Kidney (tissue), 13 donors: ENCODE measurements at regions not wholly inside any gene's neighbourhood (a gene's known extent, or its start where the extent isn't known, plus 50 kb on each side); places are given as distances from the start of the nearest gene placed in this dataset.

Source experiments
- DNase-seq, 5 donors: peaks; one replicate each; pipeline ENCODE4 v3.0.0-alpha.2; 2013 to 2020
- FAIRE-seq: peaks from 2 replicates; lab custom pipeline; 2012; peaks lifted over from hg19 to GRCh38; lab: Jason Lieb, UNC
- H3K27ac ChIP-seq, 2 donors: one replicate each; pipeline ENCODE4 v1.7.0; 2013; ENCODE audit warnings: low read depth in 2 of 2, low read length in 2 of 2, inconsistent platforms in 1 of 2
- H3K27me3 ChIP-seq: one replicate; pipeline ENCODE4 v1.7.1; 2013; ENCODE audit warnings: low read length, inconsistent platforms; ENCODE audit not compliant: control insufficient read depth, insufficient read depth
- H3K36me3 ChIP-seq, 3 donors: one replicate each; pipeline versions ENCODE4 v1.7.0 to v1.7.1; 2013; ENCODE audit warnings: low read length in 3 of 3, control low read depth in 1 of 3, inconsistent platforms in 1 of 3; ENCODE audit not compliant: insufficient read depth in 3 of 3, control insufficient read depth in 2 of 3
- H3K4me1 ChIP-seq, 3 donors: one replicate each; pipeline versions ENCODE4 v1.7.0 to v1.7.1; 2013; ENCODE audit warnings: low read length in 3 of 3, inconsistent platforms in 1 of 3, low read depth in 1 of 3; ENCODE audit not compliant: control insufficient read depth in 2 of 3, insufficient read depth in 2 of 3
- H3K4me3 ChIP-seq, 3 donors: one replicate each; pipeline versions ENCODE4 v1.7.0 to v1.8.1; 2013; ENCODE audit warnings: low read length in 3 of 3, control low read depth in 1 of 3, inconsistent platforms in 1 of 3
- H3K9ac ChIP-seq, 3 donors: one replicate each; pipeline versions ENCODE4 v1.7.0 to v1.7.1; 2013; ENCODE audit warnings: low read length in 3 of 3, control low read depth in 1 of 3, inconsistent platforms in 1 of 3
- H3K9me3 ChIP-seq, 3 donors: one replicate each; pipeline versions ENCODE4 v1.7.0 to v1.7.1; 2013; ENCODE audit warnings: low read length in 3 of 3, control low read depth in 1 of 3, inconsistent platforms in 1 of 3; ENCODE audit not compliant: control insufficient read depth in 2 of 3, insufficient read depth in 1 of 3
- intact Hi-C: fragments of 100-400 bp; cut with DNase I; formaldehyde crosslinking; loops from one replicate; pipeline ENCODE4 v1.11.1; 2022
- TF ChIP-seq, protein P1 (sequence below): IDR thresholded peaks from 3 replicates; pipeline ENCODE4 v1.5.1; 2012; ENCODE audit warnings: mild to moderate bottlenecking, moderate library complexity, borderline replicate concordance; ENCODE audit not compliant: insufficient read depth; ENCODE audit errors: extremely low read depth
- donor health status: control.
- donor health status: control.
- donor health status: control.
- donor health status: control.
- donor health status: control.
- donor health status: DM: yes; HTN: yes; CAD: no.
- donor health status: Normal renal cell carcinoma (clear cell type).

DNA sequence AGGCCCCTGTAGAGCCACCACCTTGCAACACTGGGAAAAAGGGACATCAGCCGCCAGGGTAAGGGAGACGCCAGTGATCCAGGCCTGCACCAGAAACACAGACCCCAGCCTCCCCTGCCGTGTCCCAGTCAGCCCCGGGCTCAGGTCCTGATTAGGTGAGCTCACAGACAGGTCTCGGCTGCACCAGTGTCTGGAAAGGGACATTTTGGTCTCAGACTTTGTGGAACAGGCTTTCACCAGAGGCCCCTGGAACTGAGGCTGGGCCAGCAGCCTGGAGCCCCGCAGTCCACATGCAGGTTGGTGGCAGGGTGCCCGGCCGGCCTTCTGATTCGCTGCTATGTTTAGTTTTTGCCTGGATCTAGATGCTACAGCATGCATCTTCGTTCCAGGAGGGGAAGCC lies 369.0 kb upstream of the IRX4 start:
- no peak overlapping the region for H3K4me3 ChIP-seq
- H3K9ac ChIP-seq: no peak overlapping the region
- H3K27ac ChIP-seq: no peak overlapping the region
- no peaks in the 10 kb centered on the region for H3K36me3 ChIP-seq
- FAIRE-seq (no peak), DNase-seq (no peak)
- H3K27me3 ChIP-seq: peaks cover 19% of the 10 kb centered on the region
- TF ChIP-seq, protein P1, sequence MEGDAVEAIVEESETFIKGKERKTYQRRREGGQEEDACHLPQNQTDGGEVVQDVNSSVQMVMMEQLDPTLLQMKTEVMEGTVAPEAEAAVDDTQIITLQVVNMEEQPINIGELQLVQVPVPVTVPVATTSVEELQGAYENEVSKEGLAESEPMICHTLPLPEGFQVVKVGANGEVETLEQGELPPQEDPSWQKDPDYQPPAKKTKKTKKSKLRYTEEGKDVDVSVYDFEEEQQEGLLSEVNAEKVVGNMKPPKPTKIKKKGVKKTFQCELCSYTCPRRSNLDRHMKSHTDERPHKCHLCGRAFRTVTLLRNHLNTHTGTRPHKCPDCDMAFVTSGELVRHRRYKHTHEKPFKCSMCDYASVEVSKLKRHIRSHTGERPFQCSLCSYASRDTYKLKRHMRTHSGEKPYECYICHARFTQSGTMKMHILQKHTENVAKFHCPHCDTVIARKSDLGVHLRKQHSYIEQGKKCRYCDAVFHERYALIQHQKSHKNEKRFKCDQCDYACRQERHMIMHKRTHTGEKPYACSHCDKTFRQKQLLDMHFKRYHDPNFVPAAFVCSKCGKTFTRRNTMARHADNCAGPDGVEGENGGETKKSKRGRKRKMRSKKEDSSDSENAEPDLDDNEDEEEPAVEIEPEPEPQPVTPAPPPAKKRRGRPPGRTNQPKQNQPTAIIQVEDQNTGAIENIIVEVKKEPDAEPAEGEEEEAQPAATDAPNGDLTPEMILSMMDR: no peak
- peaks cover 0 to 1% (median 0%) of the 10 kb centered on the region in 3 donors for H3K9me3 ChIP-seq
- intact Hi-C loops: no loop called here
- H3K4me1 ChIP-seq: no peaks in the 10 kb centered on the region

DNA sequence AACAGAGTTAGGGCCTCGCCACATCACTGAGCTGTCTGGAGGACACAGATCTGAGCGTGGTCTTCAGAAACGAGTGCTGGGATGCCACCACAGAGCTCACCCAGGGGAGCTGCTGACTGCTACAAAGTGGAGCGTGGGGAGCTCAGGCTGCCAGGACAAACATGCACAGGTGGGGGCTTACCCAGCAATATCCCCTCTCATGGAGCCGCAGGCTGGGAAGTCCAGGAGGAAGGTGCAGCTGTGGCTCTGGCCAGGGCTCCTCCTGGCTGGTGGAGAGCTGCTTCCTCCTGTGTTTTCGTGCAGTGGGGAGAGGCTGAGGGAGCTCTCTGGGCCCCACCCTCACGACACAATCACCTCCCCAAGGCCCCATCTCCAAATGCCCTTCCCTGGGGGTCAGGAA lies 368.6 kb upstream of the IRX4 start:
- peaks cover 19% of the 10 kb centered on the region for H3K27me3 ChIP-seq
- H3K27ac ChIP-seq: no peak overlapping the region
- intact Hi-C loops: no loop called here
- H3K36me3 ChIP-seq: no peaks in the 10 kb centered on the region
- H3K9me3 ChIP-seq: peaks cover 0 to 1% (median 0%) of the 10 kb centered on the region in 3 donors
- no peaks in the 10 kb centered on the region for H3K4me1 ChIP-seq
- FAIRE-seq: no peak
- DNase-seq: no peak
- TF ChIP-seq, protein P1: no peak
- H3K4me3 ChIP-seq: no peak overlapping the region
- H3K9ac ChIP-seq: no peak overlapping the region

DNA sequence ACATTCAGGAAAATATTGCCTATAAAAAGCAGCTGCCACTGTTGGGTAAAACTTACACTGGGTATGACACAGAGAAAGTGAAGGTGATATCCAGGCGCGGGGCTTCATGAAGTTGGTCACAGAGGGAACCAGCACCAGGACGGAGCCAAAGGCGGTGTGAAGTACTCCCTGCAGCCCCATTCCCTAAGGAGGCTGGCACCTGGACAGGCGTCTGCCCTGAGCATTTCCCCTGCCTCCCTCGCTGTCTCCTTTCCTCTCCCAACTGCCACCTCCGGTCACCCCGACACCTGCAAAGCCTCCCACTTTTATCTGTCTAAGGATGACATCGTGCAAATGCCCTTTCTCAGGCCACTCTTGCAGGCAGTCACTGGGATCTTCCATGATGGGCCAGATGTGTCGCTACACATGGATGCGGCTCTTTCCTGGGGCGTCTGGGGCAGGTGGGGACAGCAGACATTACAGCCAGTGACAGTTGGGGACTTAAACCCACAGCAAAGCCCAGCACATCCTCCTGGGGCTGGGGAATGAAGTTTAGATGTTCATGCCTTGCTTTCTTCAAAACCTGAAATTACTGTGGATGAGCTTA lies 367.7 kb upstream of the IRX4 start:
- no peak overlapping the region for H3K27ac ChIP-seq
- H3K4me1 ChIP-seq: no peaks in the 10 kb centered on the region
- H3K36me3 ChIP-seq: no peaks in the 10 kb centered on the region
- DNase-seq (no peak), FAIRE-seq (no peak)
- TF ChIP-seq, protein P1: no peak
- intact Hi-C loops: no loop called here
- H3K9ac ChIP-seq: no peak overlapping the region
- H3K4me3 ChIP-seq: no peak overlapping the region
- H3K9me3 ChIP-seq: no peaks in the 10 kb centered on the region
- peaks cover 13% of the 10 kb centered on the region for H3K27me3 ChIP-seq

DNA sequence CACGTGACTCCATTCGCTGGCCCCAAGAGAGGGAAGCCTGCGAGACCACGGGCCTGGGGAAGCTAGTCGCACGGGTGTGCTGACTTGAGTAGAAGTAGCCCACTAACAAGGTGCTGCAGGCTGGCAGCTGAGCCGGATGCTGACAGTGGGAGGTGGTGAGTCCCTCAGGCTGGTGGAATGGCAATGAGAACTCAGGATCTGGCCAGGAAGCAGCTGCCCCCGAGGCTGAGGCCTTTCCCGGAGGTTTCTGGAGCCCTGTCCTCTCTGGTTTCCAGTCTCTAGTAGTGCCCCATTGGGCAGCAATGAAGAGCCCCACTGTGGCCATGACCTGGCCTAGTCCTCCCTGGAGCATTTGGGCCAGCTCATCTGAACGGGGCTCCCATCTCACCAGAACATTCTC lies 366.7 kb upstream of the IRX4 start:
- Histone ChIP-seq H3K27me3 (peaks cover 11% of the 10 kb centered on the region), H3K4me3 (no peak overlapping the region), H3K9me3 (no peaks in the 10 kb centered on the region), H3K36me3 (no peaks in the 10 kb centered on the region), H3K4me1 (no peaks in the 10 kb centered on the region), H3K9ac (no peak overlapping the region), H3K27ac (no peak overlapping the region)
- TF ChIP-seq, protein P1: no peak
- DNase-seq (no peak), FAIRE-seq (no peak)
- intact Hi-C loops: no loop called here
